ENCODE measurements at regions not wholly inside any gene's neighbourhood (a gene's known extent, or its start where the extent isn't known, plus 50 kb on each side); places are given as distances from the start of the nearest gene placed in this dataset.
A peak's percentile ranks its signal among the peaks of the same experiment; 100 is the strongest.

DNA sequence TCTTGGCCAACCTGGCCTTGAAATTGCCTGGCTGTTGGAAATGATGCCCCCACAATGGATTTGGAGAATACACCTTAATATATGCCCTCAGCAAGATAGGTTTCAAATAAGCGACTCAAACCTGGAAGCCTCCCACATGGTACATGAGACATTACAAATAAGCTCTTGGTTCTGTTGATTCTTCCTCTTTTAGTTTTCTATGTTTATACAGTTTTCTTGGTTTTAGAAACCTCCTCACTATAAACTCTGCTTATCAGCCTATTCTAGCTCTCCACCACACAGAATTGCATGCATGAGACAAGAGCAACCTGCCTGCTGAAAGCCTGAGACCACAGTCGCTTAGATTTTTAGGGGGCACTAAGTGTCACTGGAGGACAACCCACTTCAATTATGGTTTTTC, 108.8 kb upstream of the PREP start:
- ATAC-seq = no peak
- Histone ChIP-seq H3K9me3 (no peaks in the 10 kb centered on the region), H3K4me3 (no peak overlapping the region), H3K4me1 (ENCODE audit: low read depth) (no peaks in the 10 kb centered on the region), H3K36me3 (ENCODE audit: low read depth) (no peaks in the 10 kb centered on the region)
- DNase-seq = no peak
- TF ChIP-seq, protein P1, sequence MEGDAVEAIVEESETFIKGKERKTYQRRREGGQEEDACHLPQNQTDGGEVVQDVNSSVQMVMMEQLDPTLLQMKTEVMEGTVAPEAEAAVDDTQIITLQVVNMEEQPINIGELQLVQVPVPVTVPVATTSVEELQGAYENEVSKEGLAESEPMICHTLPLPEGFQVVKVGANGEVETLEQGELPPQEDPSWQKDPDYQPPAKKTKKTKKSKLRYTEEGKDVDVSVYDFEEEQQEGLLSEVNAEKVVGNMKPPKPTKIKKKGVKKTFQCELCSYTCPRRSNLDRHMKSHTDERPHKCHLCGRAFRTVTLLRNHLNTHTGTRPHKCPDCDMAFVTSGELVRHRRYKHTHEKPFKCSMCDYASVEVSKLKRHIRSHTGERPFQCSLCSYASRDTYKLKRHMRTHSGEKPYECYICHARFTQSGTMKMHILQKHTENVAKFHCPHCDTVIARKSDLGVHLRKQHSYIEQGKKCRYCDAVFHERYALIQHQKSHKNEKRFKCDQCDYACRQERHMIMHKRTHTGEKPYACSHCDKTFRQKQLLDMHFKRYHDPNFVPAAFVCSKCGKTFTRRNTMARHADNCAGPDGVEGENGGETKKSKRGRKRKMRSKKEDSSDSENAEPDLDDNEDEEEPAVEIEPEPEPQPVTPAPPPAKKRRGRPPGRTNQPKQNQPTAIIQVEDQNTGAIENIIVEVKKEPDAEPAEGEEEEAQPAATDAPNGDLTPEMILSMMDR (IDR thresholded peaks at IDR 0.05) = no peak
- intact Hi-C loops (cut with DNase I, micrococcal nuclease) = no loop called here

DNA sequence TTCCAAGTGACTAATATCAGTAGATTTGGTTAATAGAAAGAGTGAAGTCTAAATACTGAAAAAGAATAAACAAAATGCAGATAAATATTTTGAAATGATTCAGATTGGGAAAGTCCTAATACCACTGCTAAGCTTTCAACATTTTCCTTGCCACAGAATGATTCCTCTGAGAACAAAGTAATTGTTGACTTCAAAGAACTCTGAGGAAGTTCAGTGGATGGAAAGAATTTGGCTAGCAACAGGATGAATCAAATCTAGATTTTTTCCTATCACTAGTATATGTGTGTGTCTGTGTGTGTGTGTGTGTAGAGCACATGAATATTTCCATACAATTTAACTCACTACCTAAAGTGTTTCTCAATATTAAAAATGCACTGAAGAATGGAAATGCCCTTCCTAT, 107.9 kb upstream of the PREP start:
- DNase-seq (no peak), ATAC-seq (no peak)
- Histone ChIP-seq H3K9me3 (no peaks in the 10 kb centered on the region), H3K36me3 (ENCODE audit: low read depth) (no peaks in the 10 kb centered on the region), H3K4me1 (ENCODE audit: low read depth) (no peaks in the 10 kb centered on the region), H3K4me3 (no peak overlapping the region)
- TF ChIP-seq, protein P1 (IDR thresholded peaks at IDR 0.05) = no peak
- intact Hi-C loops (cut with DNase I, micrococcal nuclease) = no loop called here

DNA sequence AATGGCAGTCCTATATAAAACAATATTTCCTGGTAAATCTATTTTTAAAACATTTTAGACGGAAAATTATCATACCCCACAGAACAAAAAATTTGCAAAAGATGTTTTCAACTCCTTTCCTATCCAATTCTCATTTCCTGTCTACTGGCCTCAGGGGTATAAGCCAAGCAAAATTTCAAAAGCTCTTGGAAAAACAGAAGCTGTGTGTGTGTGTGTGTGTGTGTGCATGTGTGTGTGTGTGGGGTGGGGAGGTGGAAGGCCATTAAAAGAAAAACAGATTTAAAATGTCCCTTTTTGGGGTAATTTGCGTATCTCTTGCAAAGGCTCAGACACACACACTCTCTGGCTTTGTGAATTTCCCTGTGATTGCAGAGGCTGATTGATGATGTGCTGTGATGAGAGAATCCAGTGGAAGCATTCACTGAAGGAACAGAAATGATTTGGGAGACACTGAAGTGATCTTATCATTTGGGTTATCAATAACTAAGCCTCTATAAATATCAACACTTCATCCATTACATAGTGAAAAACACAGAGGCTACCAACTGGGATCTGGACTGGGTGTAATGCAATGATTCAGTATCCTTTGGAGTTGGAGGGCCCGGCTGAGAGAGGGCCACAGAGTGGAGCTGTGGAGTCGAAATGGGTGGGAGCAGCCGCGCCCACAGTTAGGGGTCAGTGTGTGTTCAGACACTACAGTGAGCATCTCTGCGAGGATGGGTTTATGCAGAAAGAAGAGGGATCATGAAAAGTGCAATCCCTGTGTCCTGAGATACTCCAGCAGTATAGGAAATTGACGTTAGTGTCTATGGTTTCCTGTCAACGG, 106.8 kb upstream of the PREP start:
- no peak overlapping the region for H3K4me3 ChIP-seq
- no peaks in the 10 kb centered on the region for H3K9me3 ChIP-seq
- no peaks in the 10 kb centered on the region for H3K36me3 ChIP-seq (ENCODE audit: low read depth)
- ATAC-seq = peak; percentile 32
- TF ChIP-seq, protein P1 (IDR thresholded peaks at IDR 0.05) = no peak
- H3K4me1 ChIP-seq (ENCODE audit: low read depth) = no peaks in the 10 kb centered on the region
- peak in 1 of 3 donors; percentile 14 for DNase-seq
- intact Hi-C loops (cut with DNase I, micrococcal nuclease) = no loop called here

DNA sequence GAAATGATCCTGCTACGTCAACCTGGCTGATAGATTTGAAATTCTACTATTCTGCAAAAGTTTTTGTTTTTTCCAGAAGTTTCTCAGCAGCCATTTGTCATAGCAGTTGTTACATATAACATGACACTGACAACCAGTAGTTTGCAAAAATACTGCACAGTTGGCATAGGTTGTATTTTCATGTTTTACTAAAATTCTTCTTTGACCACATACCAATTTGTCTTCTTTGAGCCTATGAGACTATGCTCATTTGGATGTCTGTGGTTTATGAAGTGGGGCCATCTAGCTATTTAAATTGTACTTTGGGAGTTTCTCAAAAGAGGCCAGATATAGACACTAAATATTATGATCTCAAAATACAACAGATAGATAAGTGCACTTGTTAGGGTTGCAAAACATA, 104.9 kb upstream of the PREP start:
- no peaks in the 10 kb centered on the region for H3K36me3 ChIP-seq (ENCODE audit: low read depth)
- no peak overlapping the region for H3K4me3 ChIP-seq
- no peaks in the 10 kb centered on the region for H3K9me3 ChIP-seq
- H3K4me1 ChIP-seq (ENCODE audit: low read depth) = no peaks in the 10 kb centered on the region
- TF ChIP-seq, protein P1 (IDR thresholded peaks at IDR 0.05) = no peak
- no peak for DNase-seq
- no peak for ATAC-seq
- intact Hi-C loops (cut with DNase I, micrococcal nuclease) = no loop called here

DNA sequence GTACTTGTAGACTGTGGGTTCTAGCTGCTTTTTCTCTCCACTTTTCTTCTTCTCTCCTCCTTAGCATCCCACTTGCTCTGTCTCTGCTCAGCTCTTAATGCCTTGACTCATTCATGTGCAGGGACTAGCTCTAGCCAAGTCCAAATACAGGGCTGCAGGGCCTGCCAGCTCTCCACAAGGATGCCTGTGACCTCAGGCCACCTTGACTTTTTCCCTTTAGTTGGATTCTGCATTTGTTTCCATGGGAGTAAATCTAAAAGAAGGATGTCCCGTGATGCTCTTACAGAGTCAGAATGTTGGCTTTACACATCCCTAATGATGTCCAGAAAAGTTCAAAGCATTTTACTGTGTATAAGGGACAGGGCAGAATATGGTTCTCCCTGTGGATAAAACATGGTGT, 101.8 kb upstream of the PREP start:
- intact Hi-C loops (cut with DNase I, micrococcal nuclease) = no loop called here
- H3K36me3 ChIP-seq (ENCODE audit: low read depth) = no peaks in the 10 kb centered on the region
- no peaks in the 10 kb centered on the region for H3K9me3 ChIP-seq
- no peak overlapping the region for H3K4me3 ChIP-seq
- no peaks in the 10 kb centered on the region for H3K4me1 ChIP-seq (ENCODE audit: low read depth)
- TF ChIP-seq, protein P1 (IDR thresholded peaks at IDR 0.05) = no peak
- DNase-seq = no peak
- ATAC-seq = no peak

All from mucosa of descending colon (tissue), 3 donors.